ENCODE measurements at regions not wholly inside any gene's neighbourhood (a gene's known extent, or its start where the extent isn't known, plus 50 kb on each side); places are given as distances from the start of the nearest gene placed in this dataset.

- 80% methylated on average over 9 of the region's 9 CpGs; no CpG with 5 or more reads in 1 of the 2 experiments for WGBS, 2 experiments (ENCODE audit: extremely low coverage in 1 of 2, insufficient coverage in 1 of 2, insufficient read length in 1 of 2, insufficient replicate concordance in 2 of 2, low coverage in 1 of 2, low lambda C conversion rate in 2 of 2, missing lambda C conversion rate in 1 of 2)
- POLR2A ChIA-PET (ENCODE audit: partially characterized antibody): no interaction called here
- H3K4me3 ChIP-seq (ENCODE audit: extremely low read depth in 1 of 4, insufficient read depth in 2 of 4, low read depth in 3 of 4, low read length in 4 of 4): no peak overlapping the region
- TF ChIP-seq BCL11A (IDR thresholded peaks at IDR 0.05; ENCODE audit: low read depth in 2 of 2, low read length in 2 of 2): no peak
- TF ChIP-seq POLR2A (IDR thresholded peaks at IDR 0.05; ENCODE audit: control extremely low read depth in 1 of 2, low read depth in 2 of 2, low read length in 2 of 2): no peak
- no peak for TF ChIP-seq PHF8 (conservative IDR thresholded peaks at IDR 0.05; ENCODE audit: low read depth, low read length)
- TF ChIP-seq CHD2 (IDR thresholded peaks at IDR 0.05; ENCODE audit: low read length): no peak
- TF ChIP-seq SP2 (IDR thresholded peaks at IDR 0.05; ENCODE audit: low read length): no peak
- no peak for TF ChIP-seq EZH2 (IDR thresholded peaks at IDR 0.05; ENCODE audit: low read depth, low read length, severe bottlenecking)
- TF ChIP-seq CEBPB (IDR thresholded peaks at IDR 0.05; ENCODE audit: low read depth, low read length): no peak
- TF ChIP-seq EGR1 (IDR thresholded peaks at IDR 0.05; ENCODE audit: borderline replicate concordance, low read depth, low read length): no peak
- TF ChIP-seq TAF7 (optimal IDR thresholded peaks at IDR 0.05; ENCODE audit: borderline replicate concordance, low read depth, low read length): no peak
- no peak for TF ChIP-seq POLR2AphosphoS5 (IDR thresholded peaks at IDR 0.05; ENCODE audit: low read depth, low read length)
- no peak for TF ChIP-seq USF2 (IDR thresholded peaks at IDR 0.05; ENCODE audit: low read length)
- no peak for TF ChIP-seq RBBP5 (IDR thresholded peaks at IDR 0.05; ENCODE audit: borderline replicate concordance, low read depth, low read length)
- no peak for TF ChIP-seq MAX (IDR thresholded peaks at IDR 0.05)
- no peak for TF ChIP-seq GABPA (IDR thresholded peaks at IDR 0.05; ENCODE audit: borderline replicate concordance, insufficient read depth, low read length)
- TF ChIP-seq BACH1 (IDR thresholded peaks at IDR 0.05; ENCODE audit: low read length): no peak
Measured at GRCh38 chr2:236774171-236774570, 204.5 kb downstream of the ACKR3 start.

More at GRCh38 chr2:236774171-236774570, 204.5 kb downstream of the ACKR3 start:
- Histone ChIP-seq H2BK12ac (ENCODE audit: low read depth, low read length) (no peak overlapping the region), H2BK120ac (replicated peaks; ENCODE audit: low read depth, low read length) (no peak overlapping the region), H3K79me2 (ENCODE audit: control insufficient read depth in 1 of 2, insufficient read depth in 2 of 2, low read length in 2 of 2) (no peaks in the 10 kb centered on the region), H3K23me2 (ENCODE audit: low read depth, low read length) (no peaks in the 10 kb centered on the region), H3K4me1 (replicated peaks in 1 of 4; ENCODE audit: control insufficient read depth in 3 of 4, insufficient read depth in 4 of 4, low read length in 3 of 4) (no peaks in the 10 kb centered on the region; a peak in 1 of 7 replicates), H2AK5ac (ENCODE audit: low read depth, low read length) (no peak overlapping the region), H3K18ac (ENCODE audit: extremely low read depth, low read length) (no peak overlapping the region), H3K4ac (replicated peaks; ENCODE audit: insufficient read length, low read depth, low read length) (no peak overlapping the region), H4K91ac (replicated peaks; ENCODE audit: insufficient read length, low read length) (no peak overlapping the region), H2BK5ac (ENCODE audit: low read depth, low read length) (no peak overlapping the region), H3K9ac (replicated peaks in 1 of 4; ENCODE audit: extremely low read depth in 1 of 4, low read depth in 3 of 4, low read length in 3 of 4) (no peak overlapping the region), H2AFZ (ENCODE audit: low read length) (no peak overlapping the region; the same call in 1 of the 2 replicates), H3K27ac (ENCODE audit: low read depth, low read length) (no peak overlapping the region), H3K23ac (ENCODE audit: insufficient read length) (no peak overlapping the region), H3K79me1 (ENCODE audit: low read depth, low read length) (no peaks in the 10 kb centered on the region), H3K27me3 (replicated peaks in 1 of 4; ENCODE audit: control insufficient read depth in 3 of 4, extremely low read depth in 1 of 4, insufficient read depth in 3 of 4, low read length in 3 of 4) (no peaks in the 10 kb centered on the region), H2BK15ac (ENCODE audit: low read length) (no peak overlapping the region), H2BK20ac (ENCODE audit: low read length) (no peak overlapping the region), H3K36me3 (ENCODE audit: control insufficient read depth in 2 of 4, insufficient read depth in 4 of 4, low read length in 3 of 4) (no peaks in the 10 kb centered on the region), H4K20me1 (replicated peaks in 1 of 2; ENCODE audit: control insufficient read depth in 1 of 2, insufficient read depth in 2 of 2, low read length in 2 of 2) (no peaks in the 10 kb centered on the region), H3K9me3 (ENCODE audit: insufficient read depth in 2 of 2, low read depth in 1 of 2, low read length in 1 of 2) (no peaks in the 10 kb centered on the region), H4K5ac (ENCODE audit: insufficient read length, low read depth, low read length) (no peak overlapping the region), H3K14ac (ENCODE audit: insufficient read length) (no peak overlapping the region), H3K4me2 (ENCODE audit: insufficient read depth in 1 of 2, low read depth in 2 of 2, low read length in 2 of 2) (no peak overlapping the region), H4K8ac (ENCODE audit: extremely low read depth, insufficient read depth, low read length) (no peak overlapping the region), H3K56ac (replicated peaks; ENCODE audit: insufficient read length, low read depth, low read length) (no peak overlapping the region)
- DNase-seq (ENCODE audit: low read depth in 1 of 2, low spot score in 2 of 2) (no peak), FAIRE-seq (no peak)
- CTCF ChIA-PET (ENCODE audit: partially characterized antibody): interaction anchor here (0.6 to 1.5 kb wide), 3 partner anchors 9 to 149 kb away, joined by 3 to 4 read pairs (median 3); no protein-coding TSS in a partner anchor

All from H1 (cell line).